ENCODE measurements at regions not wholly inside any gene's neighbourhood (a gene's known extent, or its start where the extent isn't known, plus 50 kb on each side); places are given as distances from the start of the nearest gene placed in this dataset.

DNA sequence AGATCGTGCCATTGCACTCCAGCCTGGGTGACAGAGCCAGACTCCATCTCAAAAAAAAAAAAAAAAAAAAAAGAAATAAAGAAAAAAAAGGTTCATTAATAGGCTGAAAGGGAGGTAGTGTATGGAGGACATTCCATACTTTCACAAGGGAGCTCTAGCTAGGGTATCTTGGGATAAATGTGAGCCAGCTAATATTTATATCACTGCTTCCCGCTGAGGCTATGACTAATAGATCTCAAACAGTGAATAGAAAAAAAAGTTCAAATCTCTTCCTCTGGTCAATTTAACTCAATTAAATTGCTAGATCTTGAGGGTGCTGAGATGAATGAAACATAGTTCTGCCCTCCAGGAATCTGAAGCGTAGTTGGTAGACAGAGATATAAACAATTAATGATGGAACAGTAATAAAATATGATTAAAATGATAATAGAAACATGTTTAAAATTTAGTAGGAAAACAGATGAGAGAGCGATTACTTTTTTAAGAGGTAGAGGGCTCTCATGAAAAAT lies 55.7 kb upstream of the SHISA3 start:
- Histone ChIP-seq H3K27me3 (no peaks in the 10 kb centered on the region), H3K4me1 (no peaks in the 10 kb centered on the region), H3K27ac (no peak overlapping the region), H3K9me3 (no peaks in the 10 kb centered on the region), H3K36me3 (no peaks in the 10 kb centered on the region), H3K4me3 (replicated peaks in 1 of 3) (no peak overlapping the region)
- no peak for TF ChIP-seq POLR2A (IDR thresholded peaks at IDR 0.05)
- TF ChIP-seq, protein P1, sequence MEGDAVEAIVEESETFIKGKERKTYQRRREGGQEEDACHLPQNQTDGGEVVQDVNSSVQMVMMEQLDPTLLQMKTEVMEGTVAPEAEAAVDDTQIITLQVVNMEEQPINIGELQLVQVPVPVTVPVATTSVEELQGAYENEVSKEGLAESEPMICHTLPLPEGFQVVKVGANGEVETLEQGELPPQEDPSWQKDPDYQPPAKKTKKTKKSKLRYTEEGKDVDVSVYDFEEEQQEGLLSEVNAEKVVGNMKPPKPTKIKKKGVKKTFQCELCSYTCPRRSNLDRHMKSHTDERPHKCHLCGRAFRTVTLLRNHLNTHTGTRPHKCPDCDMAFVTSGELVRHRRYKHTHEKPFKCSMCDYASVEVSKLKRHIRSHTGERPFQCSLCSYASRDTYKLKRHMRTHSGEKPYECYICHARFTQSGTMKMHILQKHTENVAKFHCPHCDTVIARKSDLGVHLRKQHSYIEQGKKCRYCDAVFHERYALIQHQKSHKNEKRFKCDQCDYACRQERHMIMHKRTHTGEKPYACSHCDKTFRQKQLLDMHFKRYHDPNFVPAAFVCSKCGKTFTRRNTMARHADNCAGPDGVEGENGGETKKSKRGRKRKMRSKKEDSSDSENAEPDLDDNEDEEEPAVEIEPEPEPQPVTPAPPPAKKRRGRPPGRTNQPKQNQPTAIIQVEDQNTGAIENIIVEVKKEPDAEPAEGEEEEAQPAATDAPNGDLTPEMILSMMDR (IDR thresholded peaks at IDR 0.05): no peak
- no peak for DNase-seq
- 94% methylated on average over 4 of the region's 4 CpGs for WGBS, 2 donors
- intact Hi-C loops (cut with DNase I): no loop called here

DNA sequence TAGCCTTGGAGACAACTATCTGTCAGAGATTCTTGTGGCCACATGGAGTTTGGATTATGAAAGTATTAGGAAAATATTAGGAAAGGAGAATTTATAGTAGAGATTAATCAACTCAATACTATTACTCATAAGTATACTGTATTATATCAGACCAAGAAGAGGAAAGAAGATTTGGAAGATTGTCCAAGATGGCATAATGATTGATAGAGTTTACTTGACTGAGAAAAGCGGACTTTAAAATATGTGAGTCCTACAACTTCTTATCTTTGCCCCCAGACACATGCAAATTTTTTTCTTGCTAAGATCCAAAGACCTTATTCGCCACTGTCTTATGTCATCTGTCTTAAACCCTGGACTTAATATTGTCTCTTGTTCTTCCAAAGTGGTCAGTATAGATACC lies 54.8 kb upstream of the SHISA3 start:
- intact Hi-C loops (cut with DNase I): no loop called here
- DNase-seq: no peak
- TF ChIP-seq POLR2A (IDR thresholded peaks at IDR 0.05): no peak
- TF ChIP-seq, protein P1 (IDR thresholded peaks at IDR 0.05): no peak
- H3K27ac ChIP-seq: no peak overlapping the region
- H3K36me3 ChIP-seq: no peaks in the 10 kb centered on the region
- H3K27me3 ChIP-seq: no peaks in the 10 kb centered on the region
- no peak overlapping the region for H3K4me3 ChIP-seq (replicated peaks in 1 of 3)
- no peaks in the 10 kb centered on the region for H3K9me3 ChIP-seq
- H3K4me1 ChIP-seq: no peaks in the 10 kb centered on the region
- WGBS, 2 donors: 93 to 97% methylated on average over 2 of the region's 2 CpGs

DNA sequence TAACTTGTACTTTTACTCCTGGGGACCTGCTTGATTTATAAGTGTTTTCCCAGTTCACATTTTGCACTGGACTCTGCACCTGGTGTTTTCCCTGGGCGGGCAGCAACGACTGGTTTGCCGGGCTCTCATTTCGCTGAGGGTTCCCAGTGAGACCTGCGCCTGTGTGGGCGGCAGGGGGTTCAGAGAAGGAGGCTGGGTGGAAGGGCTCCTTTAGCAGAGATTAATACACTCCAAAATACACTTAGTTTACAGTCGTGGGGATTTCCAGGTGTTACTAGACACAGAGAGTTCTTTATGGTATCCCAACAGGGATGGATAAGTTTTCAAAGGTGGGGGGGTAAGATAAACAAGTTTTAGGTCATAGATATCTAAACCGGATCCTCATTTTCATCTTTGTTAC lies 53.0 kb upstream of the SHISA3 start:
- Histone ChIP-seq H3K27me3 (no peaks in the 10 kb centered on the region), H3K27ac (no peak overlapping the region), H3K9me3 (no peaks in the 10 kb centered on the region), H3K4me1 (no peaks in the 10 kb centered on the region), H3K36me3 (no peaks in the 10 kb centered on the region), H3K4me3 (replicated peaks in 1 of 3) (no peak overlapping the region)
- 72 to 75% methylated on average over 8 of the region's 8 CpGs for WGBS, 2 donors
- TF ChIP-seq, protein P1 (IDR thresholded peaks at IDR 0.05): no peak
- no peak for TF ChIP-seq POLR2A (IDR thresholded peaks at IDR 0.05)
- DNase-seq: no peak
- intact Hi-C loops (cut with DNase I): no loop called here

DNA sequence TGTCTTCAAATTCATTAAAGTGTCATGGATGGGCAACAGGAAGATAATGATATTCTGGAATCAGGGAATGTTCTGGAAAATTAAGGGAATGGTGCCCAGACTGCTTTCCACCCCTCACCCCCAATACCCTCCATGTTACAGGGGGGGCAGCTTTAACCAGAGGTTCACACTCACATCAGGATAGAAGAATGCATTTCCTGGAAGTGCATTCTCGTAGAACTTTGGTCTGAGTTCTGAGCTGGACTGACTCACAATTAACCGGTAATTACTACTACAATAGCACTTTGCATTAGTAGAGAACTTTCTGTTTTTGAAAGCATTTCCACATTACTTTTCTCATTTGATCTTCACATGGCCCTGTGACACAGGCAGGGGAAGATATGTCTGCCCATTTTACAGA lies 52.5 kb upstream of the SHISA3 start:
- intact Hi-C loops (cut with DNase I): no loop called here
- no peaks in the 10 kb centered on the region for H3K36me3 ChIP-seq
- H3K4me1 ChIP-seq: no peaks in the 10 kb centered on the region
- no peak overlapping the region for H3K27ac ChIP-seq
- H3K27me3 ChIP-seq: no peaks in the 10 kb centered on the region
- no peak for TF ChIP-seq POLR2A (IDR thresholded peaks at IDR 0.05)
- TF ChIP-seq, protein P1 (IDR thresholded peaks at IDR 0.05): no peak
- H3K9me3 ChIP-seq: no peaks in the 10 kb centered on the region
- 81 to 83% methylated on average over 2 of the region's 2 CpGs for WGBS, 2 donors
- DNase-seq: no peak
- no peak overlapping the region for H3K4me3 ChIP-seq (replicated peaks in 1 of 3)

DNA sequence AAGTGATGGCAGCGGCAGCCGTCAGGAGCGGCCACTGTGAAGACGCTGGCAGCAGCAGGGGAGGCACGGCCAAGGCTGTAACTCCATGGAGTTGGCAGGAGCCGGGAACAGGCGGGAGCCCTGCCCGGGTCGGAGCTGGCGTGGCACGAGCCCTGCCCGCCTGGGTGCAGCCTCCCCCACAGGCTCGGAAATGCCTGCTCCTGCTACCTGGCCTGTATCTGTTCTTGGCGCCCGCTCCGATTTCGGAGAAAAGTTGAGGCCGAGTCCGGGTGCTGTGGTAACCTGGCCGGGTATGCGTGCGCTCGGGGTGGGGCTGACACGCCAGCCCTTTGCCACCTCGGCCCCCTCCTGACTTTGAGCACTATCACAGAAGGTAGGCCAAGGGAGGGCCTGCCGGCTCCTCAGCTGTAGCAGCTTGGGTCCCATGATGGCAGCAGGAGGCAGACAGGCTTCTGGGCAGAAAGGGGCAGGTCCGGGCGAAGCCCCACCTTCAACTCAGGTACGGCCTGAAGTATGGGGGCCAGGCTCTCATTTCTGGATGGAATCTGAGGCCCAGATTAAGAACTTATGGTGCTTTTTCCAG lies 51.2 kb upstream of the SHISA3 start:
- Histone ChIP-seq H3K9me3 (no peaks in the 10 kb centered on the region), H3K36me3 (no peaks in the 10 kb centered on the region), H3K4me1 (no peaks in the 10 kb centered on the region), H3K27me3 (no peaks in the 10 kb centered on the region), H3K4me3 (replicated peaks in 1 of 3) (no peak overlapping the region), H3K27ac (no peak overlapping the region)
- intact Hi-C loops (cut with DNase I): no loop called here
- 89 to 92% methylated on average over 15 to 24 of the region's 29 CpGs for WGBS, 2 donors
- TF ChIP-seq, protein P1 (IDR thresholded peaks at IDR 0.05): no peak
- no peak for TF ChIP-seq POLR2A (IDR thresholded peaks at IDR 0.05)
- no peak for DNase-seq
